Kidney epithelial cell (primary cell): ENCODE measurements at regions not wholly inside any gene's neighbourhood (a gene's known extent, or its start where the extent isn't known, plus 50 kb on each side); places are given as distances from the start of the nearest gene placed in this dataset.
"Not testable (repeated sequence)": the region's sequence is repeated elsewhere in the genome, so short reads cannot be mapped to it uniquely, and the experiment has no call there.

Experiments
- DNase-seq: peaks from one replicate; pipeline ENCODE4 v3.0.0-alpha.2; 2010; ENCODE audit warnings: low read depth
- H3K27me3 ChIP-seq: 2 replicates; pipeline ENCODE4 v1.6.0; 2011; ENCODE audit warnings: low read length; ENCODE audit not compliant: control insufficient read depth, insufficient read depth
- H3K36me3 ChIP-seq: 2 replicates; pipeline ENCODE4 v1.5.1; 2011; ENCODE audit warnings: low read length; ENCODE audit not compliant: control insufficient read depth, insufficient read depth
- H3K4me3 ChIP-seq: 2 replicates; pipeline ENCODE4 v1.5.1; 2011; ENCODE audit warnings: low read depth, mild to moderate bottlenecking, control low read depth, low read length
- CTCF ChIP-seq: IDR thresholded peaks from 2 replicates; pipeline ENCODE4 v1.5.1; 2011; ENCODE audit warnings: mild to moderate bottlenecking, moderate library complexity, low read length, control low read depth, inconsistent platforms; ENCODE audit not compliant: insufficient read depth, poor library complexity, severe bottlenecking

- H3K4me3 ChIP-seq, result no peak overlapping the region
- TF ChIP-seq CTCF, result no peak
- no peak for DNase-seq
- H3K27me3 ChIP-seq, result no peaks in the 10 kb centered on the region
- H3K36me3 ChIP-seq, result no peaks in the 10 kb centered on the region
Observed at GRCh38 chr3:11915621-11916424, 69.1 kb upstream of the TAMM41 start.

GRCh38 chr3:11916425-11916762 lies 69.7 kb upstream of the TAMM41 start:
- H3K27me3 ChIP-seq, DNase-seq, H3K4me3 ChIP-seq, H3K36me3 ChIP-seq: not testable (repeated sequence)

- no peaks in the 10 kb centered on the region for H3K36me3 ChIP-seq
- DNase-seq, result no peak
- H3K27me3 ChIP-seq, result no peaks in the 10 kb centered on the region
- TF ChIP-seq CTCF, result no peak
- no peak overlapping the region for H3K4me3 ChIP-seq
Observed at GRCh38 chr3:11917051-11917450, 70.4 kb upstream of the TAMM41 start.

- DNase-seq, result no peak
- no peaks in the 10 kb centered on the region for H3K36me3 ChIP-seq
- H3K4me3 ChIP-seq, result no peak overlapping the region
- no peak for TF ChIP-seq CTCF
- peaks cover 3% of the 10 kb centered on the region for H3K27me3 ChIP-seq
Observed at GRCh38 chr3:11919390-11919789, 72.7 kb upstream of the TAMM41 start.

- Histone ChIP-seq H3K27me3 (peaks cover 3% of the 10 kb centered on the region), H3K4me3 (no peak overlapping the region), H3K36me3 (no peaks in the 10 kb centered on the region)
- no peak for TF ChIP-seq CTCF
- no peak for DNase-seq
Observed at GRCh38 chr3:11924518-11924917, 77.8 kb upstream of the TAMM41 start.

GRCh38 chr3:11928381-11928780 lies 75.8 kb upstream of the SYN2 start:
- DNase-seq, result no peak
- H3K36me3 ChIP-seq, result no peaks in the 10 kb centered on the region
- H3K27me3 ChIP-seq, result peaks cover 3% of the 10 kb centered on the region
- no peak overlapping the region for H3K4me3 ChIP-seq
- TF ChIP-seq CTCF, result no peak
